Activated B cell treated with CpG ODN at 0.5 μM for 24 hours (primary cell): ENCODE measurements at regions not wholly inside any gene's neighbourhood (a gene's known extent, or its start where the extent isn't known, plus 50 kb on each side); places are given as distances from the start of the nearest gene placed in this dataset.

Experiments used
- ATAC-seq: fragments of 200-7000 bp; cut with Tn5 transposase; one replicate; pipeline ENCODE4 v1.10.0; 2021; ENCODE audit warnings: low read depth, mild to moderate bottlenecking, moderate library complexity
- CTCF ChIA-PET: fragments of 350-600 bp; sonication (Branson Sonifier 250); formaldehyde crosslinking; loops from one replicate; lab custom pipeline; 2021; ENCODE audit warnings: antibody characterized with exemption; lab: Charles Lee
- POLR2A ChIA-PET: fragments of 350-600 bp; sonication (Branson Sonifier 250); formaldehyde crosslinking; loops from one replicate; lab custom pipeline; 2021; ENCODE audit warnings: antibody characterized with exemption; lab: Charles Lee
- DNase-seq: peaks from one replicate; pipeline ENCODE4 v3.0.0; 2022
- H3K27ac Mint-ChIP-seq: one replicate; pipeline ENCODE4 v1.8.0; 2020; ENCODE audit warnings: mixed read lengths
- H3K27me3 Mint-ChIP-seq: one replicate; pipeline ENCODE4 v1.8.0; 2021; ENCODE audit warnings: mixed read lengths
- H3K36me3 Mint-ChIP-seq: one replicate; pipeline ENCODE4 v1.8.0; 2021; ENCODE audit warnings: low read depth, mixed read lengths
- H3K4me1 Mint-ChIP-seq: one replicate; pipeline ENCODE4 v1.8.0; 2021; ENCODE audit warnings: mixed read lengths
- H3K4me3 Mint-ChIP-seq: one replicate; pipeline ENCODE4 v1.8.0; 2020; ENCODE audit warnings: mild to moderate bottlenecking, mixed read lengths
- H3K9me3 Mint-ChIP-seq: one replicate; pipeline ENCODE4 v1.8.0; 2020; ENCODE audit warnings: mixed read lengths
- CTCF ChIP-seq: fragments of 200-600 bp; IDR thresholded peaks from one replicate; pipeline ENCODE4 v1.8.0; 2022; ENCODE audit warnings: antibody characterized with exemption, mild to moderate bottlenecking
- intact Hi-C: fragments of 100-400 bp; cut with micrococcal nuclease; formaldehyde crosslinking; loops from one replicate; pipeline ENCODE4 v1.15.1; 2024

GRCh38 chr7:113412410-113412809 lies 294.1 kb upstream of the SMIM30 start:
- intact Hi-C loops, result no loop called here
- TF ChIP-seq CTCF, result no peak
- H3K4me1 Mint-ChIP-seq, result no peaks in the 10 kb centered on the region
- H3K27me3 Mint-ChIP-seq, result no peaks in the 10 kb centered on the region
- no peak for DNase-seq
- ChIA-PET POLR2A (no interaction called here), CTCF (interaction anchor here (1.4 kb wide), 1 partner anchor 10 kb away, joined by 5 read pairs; no protein-coding TSS in a partner anchor)
- no peaks in the 10 kb centered on the region for H3K9me3 Mint-ChIP-seq
- H3K4me3 Mint-ChIP-seq, result no peak overlapping the region
- H3K27ac Mint-ChIP-seq, result no peak overlapping the region
- H3K36me3 Mint-ChIP-seq, result no peaks in the 10 kb centered on the region
- ATAC-seq, result no peak

GRCh38 chr7:113410796-113411195 lies 292.4 kb upstream of the SMIM30 start:
- no peak for DNase-seq
- intact Hi-C loops, result no loop called here
- Mint-ChIP-seq H3K27ac (no peak overlapping the region), H3K27me3 (no peaks in the 10 kb centered on the region), H3K4me1 (no peaks in the 10 kb centered on the region), H3K9me3 (no peaks in the 10 kb centered on the region), H3K36me3 (no peaks in the 10 kb centered on the region), H3K4me3 (no peak overlapping the region)
- TF ChIP-seq CTCF, result no peak
- CTCF ChIA-PET, result no interaction called here
- POLR2A ChIA-PET, result no interaction called here
- no peak for ATAC-seq

- ATAC-seq (no peak), DNase-seq (no peak)
- CTCF ChIA-PET, result no interaction called here
- TF ChIP-seq CTCF, result no peak
- Mint-ChIP-seq H3K27me3 (peaks cover 5% of the 10 kb centered on the region), H3K27ac (no peak overlapping the region), H3K4me3 (no peak overlapping the region), H3K9me3 (no peaks in the 10 kb centered on the region), H3K4me1 (no peaks in the 10 kb centered on the region), H3K36me3 (no peaks in the 10 kb centered on the region)
- POLR2A ChIA-PET, result no interaction called here
- intact Hi-C loops, result no loop called here
These were observed 290.6 kb upstream of the SMIM30 start for GRCh38 chr7:113408999-113409398.

- ChIA-PET CTCF (interaction anchor here (1.8 kb wide), 1 partner anchor 16 kb away, joined by 7 read pairs; no protein-coding TSS in a partner anchor), POLR2A (no interaction called here)
- Mint-ChIP-seq H3K4me1 (no peaks in the 10 kb centered on the region), H3K4me3 (no peak overlapping the region), H3K27me3 (peaks cover 5% of the 10 kb centered on the region), H3K36me3 (no peaks in the 10 kb centered on the region), H3K27ac (no peak overlapping the region), H3K9me3 (no peaks in the 10 kb centered on the region)
- TF ChIP-seq CTCF, result no peak
- DNase-seq (no peak), ATAC-seq (no peak)
- intact Hi-C loops, result no loop called here
These were observed 287.1 kb upstream of the SMIM30 start for GRCh38 chr7:113405296-113406056.

GRCh38 chr7:113404245-113404644 lies 285.9 kb upstream of the SMIM30 start:
- no peak for TF ChIP-seq CTCF
- ChIA-PET POLR2A (no interaction called here), CTCF (interaction anchor here (1.8 kb wide), 1 partner anchor 17 kb away, joined by 7 read pairs; no protein-coding TSS in a partner anchor)
- peaks cover 5% of the 10 kb centered on the region for H3K27me3 Mint-ChIP-seq
- no peak for DNase-seq
- no peaks in the 10 kb centered on the region for H3K36me3 Mint-ChIP-seq
- no peak overlapping the region for H3K27ac Mint-ChIP-seq
- H3K9me3 Mint-ChIP-seq, result no peaks in the 10 kb centered on the region
- ATAC-seq, result no peak
- no peak overlapping the region for H3K4me3 Mint-ChIP-seq
- intact Hi-C loops, result no loop called here
- no peaks in the 10 kb centered on the region for H3K4me1 Mint-ChIP-seq
